Tibial artery (tissue), 4 donors: ENCODE measurements at regions not wholly inside any gene's neighbourhood (a gene's known extent, or its start where the extent isn't known, plus 50 kb on each side); places are given as distances from the start of the nearest gene placed in this dataset.
A peak's percentile ranks its signal among the peaks of the same experiment; 100 is the strongest.

Source experiments
- DNase-seq, 2 donors: peaks; one replicate each; pipeline ENCODE4 v3.0.0-alpha.2; 2019
- H3K27ac ChIP-seq, 2 donors: fragments of 200-600 bp; sonication (generic) in 1 of 2; 1 replicate in 1 of 2; 2 replicates in 1 of 2; pipeline ENCODE4 v1.5.1; 2018 to 2019; ENCODE audit warnings: mild to moderate bottlenecking in 1 of 2
- H3K27me3 ChIP-seq, 2 donors: fragments of 200-600 bp; sonication (generic) in 1 of 2; one replicate each; pipeline versions ENCODE4 v1.5.1 to v1.6.0; 2016 to 2019
- H3K36me3 ChIP-seq, 3 donors: fragments of 200-600 bp; sonication (generic) in 2 of 3; one replicate each; pipeline ENCODE4 v1.5.1; 2016 to 2019; ENCODE audit warnings: mild to moderate bottlenecking in 2 of 3
- H3K4me1 ChIP-seq, 4 donors: fragments of 200-600 bp; sonication (generic) in 2 of 4; 1 replicate in 3 of 4; 2 replicates in 1 of 4; pipeline ENCODE4 v1.5.1; 2016 to 2019
- H3K4me3 ChIP-seq, 2 donors: fragments of 200-600 bp; sonication (generic) in 1 of 2; 1 replicate in 1 of 2; 2 replicates in 1 of 2; pipeline ENCODE4 v1.5.1; 2018 to 2019; ENCODE audit warnings: mild to moderate bottlenecking in 2 of 2
- H3K9me3 ChIP-seq, 3 donors: fragments of 200-600 bp; sonication (generic) in 1 of 3; one replicate each; pipeline ENCODE4 v1.5.1; 2016 to 2019
- CTCF ChIP-seq, 2 experiments: fragments of 200-600 bp in 1 of 2; fragments of 450-650 bp in 1 of 2; IDR thresholded peaks; one replicate each; pipeline ENCODE4 v1.5.1; 2017 to 2019; ENCODE audit warnings: antibody characterized with exemption in 2 of 2, mild to moderate bottlenecking in 1 of 2, moderate library complexity in 1 of 2
- intact Hi-C: fragments of 100-400 bp; cut with DNase I; formaldehyde crosslinking; loops from one replicate; pipeline ENCODE4 v1.15.0; 2023; ENCODE audit warnings: low total_unique reads

- DNase-seq = no peak
- peaks cover 0 to 7% (median 0%) of the 10 kb centered on the region in 4 donors for H3K4me1 ChIP-seq
- H3K27me3 ChIP-seq = no peaks in the 10 kb centered on the region
- intact Hi-C loops = no loop called here
- TF ChIP-seq CTCF (IDR thresholded peaks at IDR 0.05) = no peak
- no peak overlapping the region for H3K27ac ChIP-seq
- no peak overlapping the region for H3K4me3 ChIP-seq
- H3K36me3 ChIP-seq = no peaks in the 10 kb centered on the region
- H3K9me3 ChIP-seq = no peaks in the 10 kb centered on the region
Measured at GRCh38 chr18:25516121-25516520, 164.2 kb upstream of the ZNF521 start.

GRCh38 chr18:25510096-25510495, 158.1 kb upstream of the ZNF521 start:
- no peak for TF ChIP-seq CTCF (IDR thresholded peaks at IDR 0.05)
- DNase-seq = no peak
- Histone ChIP-seq H3K9me3 (no peaks in the 10 kb centered on the region), H3K36me3 (no peaks in the 10 kb centered on the region), H3K4me1 (no peaks in the 10 kb centered on the region), H3K4me3 (no peak overlapping the region), H3K27ac (no peak overlapping the region), H3K27me3 (no peaks in the 10 kb centered on the region)
- intact Hi-C loops = no loop called here

GRCh38 chr18:25503567-25504081, 151.7 kb upstream of the ZNF521 start:
- Histone ChIP-seq H3K4me1 (peaks cover 0 to 7% (median 3%) of the 10 kb centered on the region in 4 donors), H3K9me3 (no peaks in the 10 kb centered on the region), H3K27ac (peak overlapping the region; percentile 42 to 45), H3K27me3 (no peaks in the 10 kb centered on the region), H3K36me3 (no peaks in the 10 kb centered on the region), H3K4me3 (peak overlapping the region; percentile 38 to 49)
- intact Hi-C loops = loop anchor here (10.0 kb wide), 1 partner anchor 149 kb away; the partner anchor contains the start of gene ZNF521
- peak; percentile 71 to 74 for DNase-seq
- no peak for TF ChIP-seq CTCF (IDR thresholded peaks at IDR 0.05)

- intact Hi-C loops = no loop called here
- DNase-seq = no peak
- Histone ChIP-seq H3K4me1 (no peaks in the 10 kb centered on the region), H3K27me3 (no peaks in the 10 kb centered on the region), H3K9me3 (peaks cover 0 to 5% (median 0%) of the 10 kb centered on the region in 3 donors), H3K27ac (no peak overlapping the region), H3K36me3 (no peaks in the 10 kb centered on the region), H3K4me3 (no peak overlapping the region)
- no peak for TF ChIP-seq CTCF (IDR thresholded peaks at IDR 0.05)
Measured at GRCh38 chr18:25497151-25497794, 145.3 kb upstream of the ZNF521 start.

- H3K9me3 ChIP-seq = peaks cover 0 to 5% (median 0%) of the 10 kb centered on the region in 3 donors
- DNase-seq = no peak
- no peaks in the 10 kb centered on the region for H3K27me3 ChIP-seq
- H3K4me3 ChIP-seq = no peak overlapping the region
- no peak overlapping the region for H3K27ac ChIP-seq
- H3K36me3 ChIP-seq = no peaks in the 10 kb centered on the region
- no peak for TF ChIP-seq CTCF (IDR thresholded peaks at IDR 0.05)
- intact Hi-C loops = no loop called here
- H3K4me1 ChIP-seq = no peaks in the 10 kb centered on the region
Measured at GRCh38 chr18:25496544-25496943, 144.6 kb upstream of the ZNF521 start.
